ENCODE measurements at regions not wholly inside any gene's neighbourhood (a gene's known extent, or its start where the extent isn't known, plus 50 kb on each side); places are given as distances from the start of the nearest gene placed in this dataset.

- Mint-ChIP-seq H3K36me3 (ENCODE audit: low read depth) (no peaks in the 10 kb centered on the region), H3K4me1 (no peaks in the 10 kb centered on the region), H3K9me3 (no peaks in the 10 kb centered on the region), H3K4me3 (no peak overlapping the region), H3K27ac (no peak overlapping the region), H3K27me3 (peaks cover 8% of the 10 kb centered on the region)
- DNase-seq (no peak), ATAC-seq (no peak)
These were observed 288.1 kb upstream of the B3GAT1 start for GRCh38 chr11:134700101-134700640.

DNA sequence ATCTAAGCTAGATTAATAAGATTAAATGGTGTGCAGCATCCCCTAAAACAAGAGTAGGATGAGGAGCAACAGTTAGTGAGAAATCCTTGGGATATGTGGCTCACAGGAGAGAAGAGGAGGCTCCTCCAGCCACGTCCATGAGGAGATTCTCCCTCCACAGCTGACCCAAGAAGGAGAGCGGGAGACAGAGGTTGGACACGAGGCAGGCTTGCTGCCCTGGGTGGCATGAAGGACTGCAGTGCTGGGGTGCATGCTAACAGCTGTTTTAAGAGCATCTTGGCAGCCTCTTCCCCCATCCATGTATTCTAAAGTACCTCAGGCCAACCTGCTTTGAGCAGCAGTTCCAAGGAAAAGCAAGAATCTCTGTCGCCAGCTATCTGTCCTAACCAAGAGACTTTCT, 284.4 kb upstream of the B3GAT1 start:
- H3K4me1 Mint-ChIP-seq: no peaks in the 10 kb centered on the region
- ATAC-seq: no peak
- no peaks in the 10 kb centered on the region for H3K9me3 Mint-ChIP-seq
- peaks cover 25% of the 10 kb centered on the region for H3K27me3 Mint-ChIP-seq
- H3K4me3 Mint-ChIP-seq: no peak overlapping the region
- H3K27ac Mint-ChIP-seq: no peak overlapping the region
- DNase-seq: no peak
- no peaks in the 10 kb centered on the region for H3K36me3 Mint-ChIP-seq (ENCODE audit: low read depth)

- no peak overlapping the region for H3K27ac Mint-ChIP-seq
- H3K4me1 Mint-ChIP-seq: no peaks in the 10 kb centered on the region
- H3K9me3 Mint-ChIP-seq: no peaks in the 10 kb centered on the region
- no peaks in the 10 kb centered on the region for H3K36me3 Mint-ChIP-seq (ENCODE audit: low read depth)
- no peak for ATAC-seq
- H3K27me3 Mint-ChIP-seq: peaks cover 25% of the 10 kb centered on the region
- DNase-seq: no peak
- H3K4me3 Mint-ChIP-seq: no peak overlapping the region
These were observed 279.9 kb upstream of the B3GAT1 start for GRCh38 chr11:134691985-134692384.

GRCh38 chr11:134691295-134691873, 279.3 kb upstream of the B3GAT1 start:
- Mint-ChIP-seq H3K27me3 (peaks cover 25% of the 10 kb centered on the region), H3K36me3 (ENCODE audit: low read depth) (no peaks in the 10 kb centered on the region)
- ATAC-seq: no peak

DNA sequence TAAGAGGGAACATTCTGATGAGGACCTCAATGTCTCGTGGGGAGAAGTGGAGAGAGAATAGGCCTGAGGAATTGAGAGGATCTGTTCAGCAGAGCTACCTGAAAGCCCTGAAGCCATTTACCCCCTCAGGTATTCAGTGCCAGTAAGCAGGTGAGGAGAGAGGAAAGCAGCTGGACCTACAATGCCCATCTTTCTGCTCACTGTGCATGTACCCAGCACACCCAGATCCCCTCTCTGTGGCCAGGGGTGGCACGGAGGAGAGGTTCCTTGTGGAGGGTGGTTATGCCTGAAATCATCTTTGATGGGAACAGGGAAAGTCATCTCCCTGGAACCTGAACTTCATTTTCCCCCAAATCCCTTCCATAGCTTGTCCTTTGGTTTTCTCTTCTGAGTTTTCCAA, 277.8 kb upstream of the B3GAT1 start:
- no peaks in the 10 kb centered on the region for H3K36me3 Mint-ChIP-seq (ENCODE audit: low read depth)
- no peak overlapping the region for H3K27ac Mint-ChIP-seq
- H3K9me3 Mint-ChIP-seq: no peaks in the 10 kb centered on the region
- no peaks in the 10 kb centered on the region for H3K4me1 Mint-ChIP-seq
- DNase-seq (no peak), ATAC-seq (no peak)
- H3K27me3 Mint-ChIP-seq: peaks cover 25% of the 10 kb centered on the region
- H3K4me3 Mint-ChIP-seq: no peak overlapping the region

More at GRCh38 chr11:134691295-134691873, 279.3 kb upstream of the B3GAT1 start:
- Mint-ChIP-seq H3K4me1 (no peaks in the 10 kb centered on the region), H3K4me3 (no peak overlapping the region), H3K9me3 (no peaks in the 10 kb centered on the region), H3K27ac (no peak overlapping the region)
- no peak for DNase-seq

- Mint-ChIP-seq H3K27me3 (peaks cover 16% of the 10 kb centered on the region), H3K4me1 (no peaks in the 10 kb centered on the region), H3K9me3 (no peaks in the 10 kb centered on the region), H3K36me3 (ENCODE audit: low read depth) (no peaks in the 10 kb centered on the region), H3K4me3 (no peak overlapping the region), H3K27ac (no peak overlapping the region)
- DNase-seq (no peak), ATAC-seq (no peak)
These were observed 275.5 kb upstream of the B3GAT1 start for GRCh38 chr11:134687548-134687947.

- Mint-ChIP-seq H3K27me3 (peaks cover 12% of the 10 kb centered on the region), H3K4me1 (no peaks in the 10 kb centered on the region), H3K27ac (no peak overlapping the region), H3K9me3 (no peaks in the 10 kb centered on the region), H3K36me3 (ENCODE audit: low read depth) (no peaks in the 10 kb centered on the region), H3K4me3 (no peak overlapping the region)
- no peak for ATAC-seq
- DNase-seq: no peak
These were observed 274.5 kb upstream of the B3GAT1 start for GRCh38 chr11:134686460-134687061.

DNA sequence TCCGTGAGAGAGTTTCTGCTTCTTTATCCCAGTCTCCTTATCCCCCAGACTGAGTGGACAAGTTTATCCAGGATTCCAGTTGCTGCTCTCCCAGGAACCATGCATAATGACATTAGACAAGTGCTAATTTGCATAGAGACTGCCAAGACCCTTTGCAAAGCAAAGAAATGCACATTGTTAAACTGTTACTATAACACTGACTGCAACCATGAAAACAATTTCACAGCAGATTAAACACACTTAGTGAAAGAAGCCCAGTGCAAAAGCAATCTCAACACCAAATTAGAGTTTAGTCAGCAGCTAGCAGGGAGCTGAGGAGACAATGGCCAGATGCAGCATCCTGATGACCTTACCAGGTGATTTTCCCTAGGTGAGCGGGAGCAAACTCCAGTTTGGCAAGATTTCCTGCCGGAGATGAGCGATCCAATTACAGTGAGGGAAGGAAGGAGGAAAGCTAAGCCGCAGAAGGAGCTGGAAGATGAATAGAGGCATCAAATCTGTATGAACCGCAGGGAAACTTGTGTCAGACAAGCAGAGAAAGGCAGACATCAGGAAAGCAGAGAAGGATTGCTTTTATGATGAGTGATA, 273.8 kb upstream of the B3GAT1 start:
- no peaks in the 10 kb centered on the region for H3K9me3 Mint-ChIP-seq
- DNase-seq (no peak), ATAC-seq (no peak)
- H3K36me3 Mint-ChIP-seq (ENCODE audit: low read depth): no peaks in the 10 kb centered on the region
- peaks cover 7% of the 10 kb centered on the region for H3K27me3 Mint-ChIP-seq
- no peak overlapping the region for H3K4me3 Mint-ChIP-seq
- H3K4me1 Mint-ChIP-seq: no peaks in the 10 kb centered on the region
- no peak overlapping the region for H3K27ac Mint-ChIP-seq

DNA sequence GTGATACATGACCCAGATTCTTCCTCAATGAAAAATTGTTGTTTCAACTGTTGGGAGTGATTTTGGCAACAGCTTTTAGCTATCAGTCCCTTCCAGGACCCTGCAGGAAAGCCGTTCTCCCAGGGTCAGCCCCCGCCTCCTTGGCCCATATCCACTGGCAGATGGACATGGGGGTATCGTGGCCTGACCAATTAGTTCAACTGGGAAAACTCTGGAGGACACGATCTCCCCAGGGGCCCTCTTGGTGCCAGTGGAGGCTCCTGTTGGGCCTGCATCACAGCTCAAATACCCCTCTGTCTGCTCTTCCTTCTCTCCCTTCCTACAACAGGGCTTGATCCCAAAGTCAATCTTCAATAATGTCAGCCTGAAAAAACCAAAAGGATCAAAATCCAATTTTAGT, 272.5 kb upstream of the B3GAT1 start:
- no peak for ATAC-seq
- H3K4me1 Mint-ChIP-seq: no peaks in the 10 kb centered on the region
- no peaks in the 10 kb centered on the region for H3K36me3 Mint-ChIP-seq (ENCODE audit: low read depth)
- H3K4me3 Mint-ChIP-seq: no peak overlapping the region
- DNase-seq: no peak
- no peak overlapping the region for H3K27ac Mint-ChIP-seq
- H3K9me3 Mint-ChIP-seq: no peaks in the 10 kb centered on the region
- H3K27me3 Mint-ChIP-seq: peaks cover 5% of the 10 kb centered on the region

GRCh38 chr11:134683860-134684259, 271.8 kb upstream of the B3GAT1 start:
- no peaks in the 10 kb centered on the region for H3K9me3 Mint-ChIP-seq
- no peak overlapping the region for H3K4me3 Mint-ChIP-seq
- H3K36me3 Mint-ChIP-seq (ENCODE audit: low read depth): no peaks in the 10 kb centered on the region
- H3K4me1 Mint-ChIP-seq: no peaks in the 10 kb centered on the region
- no peak for ATAC-seq
- peaks cover 4% of the 10 kb centered on the region for H3K27me3 Mint-ChIP-seq
- DNase-seq: no peak
- H3K27ac Mint-ChIP-seq: no peak overlapping the region

DNA sequence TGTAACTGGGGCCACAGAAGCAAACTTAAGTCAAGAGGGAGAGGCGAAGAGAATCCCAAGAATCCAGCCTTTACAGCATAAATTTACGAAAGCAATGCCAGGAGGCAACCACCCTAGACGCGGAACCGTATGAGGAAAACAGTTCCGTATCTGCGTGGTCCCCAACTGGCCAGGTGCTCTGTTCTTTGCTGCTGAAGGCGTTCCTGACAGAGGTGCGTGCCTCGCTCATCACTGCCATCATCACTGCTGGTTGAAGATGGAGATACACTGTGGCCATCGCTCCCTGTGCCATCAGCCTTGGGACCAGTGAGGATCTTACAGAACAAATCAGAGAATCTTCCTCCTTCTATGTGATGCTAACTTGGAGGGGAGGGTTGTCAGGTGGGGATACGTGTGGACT, 270.5 kb upstream of the B3GAT1 start:
- ATAC-seq: no peak
- Mint-ChIP-seq H3K4me1 (no peaks in the 10 kb centered on the region), H3K36me3 (ENCODE audit: low read depth) (no peaks in the 10 kb centered on the region), H3K4me3 (no peak overlapping the region), H3K27ac (no peak overlapping the region), H3K9me3 (no peaks in the 10 kb centered on the region), H3K27me3 (peaks cover 3% of the 10 kb centered on the region)
- no peak for DNase-seq

DNA sequence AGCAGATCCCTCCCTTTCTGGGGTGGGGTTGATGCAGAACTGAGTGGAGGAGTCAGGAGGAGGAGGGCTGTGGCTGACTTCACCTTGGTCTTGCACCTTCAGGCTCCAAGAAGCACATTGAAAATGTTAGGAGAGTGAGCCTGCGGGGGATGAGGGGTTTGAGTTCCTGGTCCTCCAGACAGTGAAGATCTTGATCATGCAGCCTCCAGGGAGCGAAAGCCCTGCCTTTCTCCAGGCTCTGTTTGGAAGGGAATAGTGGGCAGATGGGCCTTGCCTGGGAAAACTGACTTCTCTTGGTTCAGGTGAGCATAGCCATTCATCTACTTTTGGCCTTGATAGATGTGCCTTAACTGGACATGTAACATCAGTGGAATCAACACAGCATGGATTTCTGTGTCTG, 267.6 kb upstream of the B3GAT1 start:
- Mint-ChIP-seq H3K4me3 (no peak overlapping the region), H3K4me1 (no peaks in the 10 kb centered on the region), H3K9me3 (no peaks in the 10 kb centered on the region), H3K36me3 (ENCODE audit: low read depth) (no peaks in the 10 kb centered on the region), H3K27me3 (peaks cover 3% of the 10 kb centered on the region), H3K27ac (no peak overlapping the region)
- no peak for ATAC-seq
- DNase-seq: no peak

- no peaks in the 10 kb centered on the region for H3K36me3 Mint-ChIP-seq (ENCODE audit: low read depth)
These were observed 266.7 kb upstream of the B3GAT1 start for GRCh38 chr11:134678744-134679143.

GRCh38 chr11:134677891-134678551, 266.0 kb upstream of the B3GAT1 start:
- H3K4me1 Mint-ChIP-seq: no peaks in the 10 kb centered on the region
- no peaks in the 10 kb centered on the region for H3K36me3 Mint-ChIP-seq (ENCODE audit: low read depth)
- DNase-seq (no peak), ATAC-seq (no peak)
- no peak overlapping the region for H3K4me3 Mint-ChIP-seq
- no peaks in the 10 kb centered on the region for H3K9me3 Mint-ChIP-seq
- peaks cover 3% of the 10 kb centered on the region for H3K27me3 Mint-ChIP-seq
- no peak overlapping the region for H3K27ac Mint-ChIP-seq

More at GRCh38 chr11:134678744-134679143, 266.7 kb upstream of the B3GAT1 start:
- H3K27me3 Mint-ChIP-seq: peaks cover 3% of the 10 kb centered on the region
- H3K4me3 Mint-ChIP-seq: no peak overlapping the region
- ATAC-seq (no peak), DNase-seq (no peak)
- no peak overlapping the region for H3K27ac Mint-ChIP-seq
- H3K4me1 Mint-ChIP-seq: no peaks in the 10 kb centered on the region
- H3K9me3 Mint-ChIP-seq: no peaks in the 10 kb centered on the region

- no peak for ATAC-seq
- Mint-ChIP-seq H3K4me3 (no peak overlapping the region), H3K27ac (no peak overlapping the region), H3K36me3 (ENCODE audit: low read depth) (no peaks in the 10 kb centered on the region), H3K27me3 (peaks cover 3% of the 10 kb centered on the region), H3K9me3 (no peaks in the 10 kb centered on the region), H3K4me1 (no peaks in the 10 kb centered on the region)
- no peak for DNase-seq
These were observed 265.4 kb upstream of the B3GAT1 start for GRCh38 chr11:134677397-134677822.

Measured in activated naive CD8-positive, alpha-beta T cell treated with anti-CD3 and anti-CD28 coated beads, Interleukin-2, amount 50 U/mL, for 24 hours (primary cell).